H1 (cell line): ENCODE measurements at regions not wholly inside any gene's neighbourhood (a gene's known extent, or its start where the extent isn't known, plus 50 kb on each side); places are given as distances from the start of the nearest gene placed in this dataset.

Source experiments
- CEBPB ChIP-seq: IDR thresholded peaks from 2 replicates; pipeline ENCODE4 v1.6.1; 2012; ENCODE audit warnings: low read depth, low read length
- CHD2 ChIP-seq: IDR thresholded peaks from 2 replicates; pipeline ENCODE4 v1.6.1; 2012; ENCODE audit warnings: low read length, improper control_type of control experiment
- EZH2 ChIP-seq: fragments of 200-600 bp; sonication (generic); IDR thresholded peaks from 2 replicates; pipeline ENCODE4 v1.7.1; 2012; ENCODE audit warnings: low read depth, mild to moderate bottlenecking, moderate library complexity, low read length, inconsistent platforms; ENCODE audit not compliant: severe bottlenecking
- GTF2F1 ChIP-seq: IDR thresholded peaks from 2 replicates; pipeline ENCODE4 v1.6.1; 2012; ENCODE audit warnings: low read depth, low read length, improper control_type of control experiment, borderline replicate concordance
- HDAC2 ChIP-seq, 2 experiments: fragments of 300-600 bp in 1 of 2; sonication (generic) in 1 of 2; IDR thresholded peaks; 2 replicates each; pipeline ENCODE4 v1.6.1; 2011 to 2012; ENCODE audit warnings: low read depth in 2 of 2, low read length in 2 of 2, mild to moderate bottlenecking in 2 of 2, moderate library complexity in 2 of 2, borderline replicate concordance in 1 of 2, inconsistent platforms in 1 of 2
- NRF1 ChIP-seq: IDR thresholded peaks from 2 replicates; pipeline ENCODE4 v1.6.1; 2011; ENCODE audit warnings: mild to moderate bottlenecking, low read depth, low read length, improper control_type of control experiment
- POLR2AphosphoS5 ChIP-seq: IDR thresholded peaks from 2 replicates; pipeline ENCODE4 v1.6.1; 2011; ENCODE audit warnings: low read depth, low read length
- TCF12 ChIP-seq: IDR thresholded peaks from 2 replicates; pipeline ENCODE4 v1.6.1; 2011; ENCODE audit warnings: low read depth, mild to moderate bottlenecking, low read length
- YY1 ChIP-seq: IDR thresholded peaks from 2 replicates; pipeline ENCODE4 v1.6.1; 2011; ENCODE audit warnings: low read depth, mild to moderate bottlenecking, low read length
- TF ChIP-seq, protein P1 (sequence below), 3 experiments: IDR thresholded peaks; 1 replicate in 2 of 3; 2 replicates in 1 of 3; pipeline versions ENCODE4 v1.5.1 to v1.6.1; 2011; ENCODE audit warnings: low read length in 3 of 3, mild to moderate bottlenecking in 3 of 3, inconsistent platforms in 2 of 3, low read depth in 1 of 3, moderate library complexity in 1 of 3; ENCODE audit not compliant: insufficient read depth in 1 of 3; ENCODE audit errors: control extremely low read depth in 1 of 3
- TF ChIP-seq, protein P2 (sequence below): IDR thresholded peaks from 2 replicates; pipeline ENCODE4 v1.6.1; 2011; ENCODE audit warnings: low read depth, mild to moderate bottlenecking, low read length; ENCODE audit not compliant: insufficient read depth

- TF ChIP-seq POLR2AphosphoS5, result no peak
- TF ChIP-seq, protein P1, sequence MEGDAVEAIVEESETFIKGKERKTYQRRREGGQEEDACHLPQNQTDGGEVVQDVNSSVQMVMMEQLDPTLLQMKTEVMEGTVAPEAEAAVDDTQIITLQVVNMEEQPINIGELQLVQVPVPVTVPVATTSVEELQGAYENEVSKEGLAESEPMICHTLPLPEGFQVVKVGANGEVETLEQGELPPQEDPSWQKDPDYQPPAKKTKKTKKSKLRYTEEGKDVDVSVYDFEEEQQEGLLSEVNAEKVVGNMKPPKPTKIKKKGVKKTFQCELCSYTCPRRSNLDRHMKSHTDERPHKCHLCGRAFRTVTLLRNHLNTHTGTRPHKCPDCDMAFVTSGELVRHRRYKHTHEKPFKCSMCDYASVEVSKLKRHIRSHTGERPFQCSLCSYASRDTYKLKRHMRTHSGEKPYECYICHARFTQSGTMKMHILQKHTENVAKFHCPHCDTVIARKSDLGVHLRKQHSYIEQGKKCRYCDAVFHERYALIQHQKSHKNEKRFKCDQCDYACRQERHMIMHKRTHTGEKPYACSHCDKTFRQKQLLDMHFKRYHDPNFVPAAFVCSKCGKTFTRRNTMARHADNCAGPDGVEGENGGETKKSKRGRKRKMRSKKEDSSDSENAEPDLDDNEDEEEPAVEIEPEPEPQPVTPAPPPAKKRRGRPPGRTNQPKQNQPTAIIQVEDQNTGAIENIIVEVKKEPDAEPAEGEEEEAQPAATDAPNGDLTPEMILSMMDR (IDR thresholded peaks at IDR 0.05; ENCODE audit: control extremely low read depth in 1 of 3, insufficient read depth in 1 of 3, low read depth in 1 of 3, low read length in 3 of 3), result no peak
- no peak for TF ChIP-seq EZH2
- TF ChIP-seq TCF12, result no peak
- TF ChIP-seq GTF2F1, result no peak
- TF ChIP-seq CHD2, result no peak
- TF ChIP-seq, protein P2, sequence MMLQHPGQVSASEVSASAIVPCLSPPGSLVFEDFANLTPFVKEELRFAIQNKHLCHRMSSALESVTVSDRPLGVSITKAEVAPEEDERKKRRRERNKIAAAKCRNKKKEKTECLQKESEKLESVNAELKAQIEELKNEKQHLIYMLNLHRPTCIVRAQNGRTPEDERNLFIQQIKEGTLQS, result no peak
- no peak for TF ChIP-seq YY1
- TF ChIP-seq HDAC2 (IDR thresholded peaks at IDR 0.05; ENCODE audit: borderline replicate concordance in 1 of 2, low read depth in 2 of 2, low read length in 2 of 2), result no peak
- TF ChIP-seq CEBPB, result no peak
- TF ChIP-seq NRF1, result no peak
Measured at GRCh38 chr1:105073660-105074059, 1324.0 kb downstream of the AMY1C start.
